ENCODE measurements at regions not wholly inside any gene's neighbourhood (a gene's known extent, or its start where the extent isn't known, plus 50 kb on each side); places are given as distances from the start of the nearest gene placed in this dataset.

DNA sequence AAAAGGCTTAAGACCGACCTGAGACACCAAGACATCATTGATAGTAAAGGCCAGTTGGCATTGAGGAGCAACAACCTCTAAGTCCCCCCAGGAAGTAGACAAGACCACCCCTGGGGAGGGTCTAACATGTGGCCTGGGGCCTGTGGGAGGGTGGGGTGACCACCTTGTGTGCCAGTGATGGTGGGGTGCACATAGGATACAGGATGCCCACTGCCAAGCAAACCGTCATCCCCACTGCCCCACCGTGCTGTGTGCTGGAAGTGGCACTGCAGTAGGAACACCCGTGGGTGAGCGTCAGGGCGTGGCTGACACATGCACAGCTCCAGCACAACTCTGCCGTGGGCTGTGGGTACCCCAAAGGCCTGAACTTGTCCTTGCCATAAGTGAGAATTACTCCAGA, 84.3 kb upstream of the LGALSL start:
- no peak for DNase-seq (ENCODE audit: low read depth in 2 of 2)

GRCh38 chr2:64371727-64372126, 82.2 kb upstream of the LGALSL start:
- no peak for DNase-seq (ENCODE audit: low read depth in 2 of 2)

GRCh38 chr2:64374686-64375085, 79.3 kb upstream of the LGALSL start:
- DNase-seq (ENCODE audit: low read depth in 2 of 2), result no peak

GRCh38 chr2:64376926-64377325, 77.0 kb upstream of the LGALSL start:
- DNase-seq (ENCODE audit: low read depth in 2 of 2), result no peak

- DNase-seq (ENCODE audit: low read depth in 2 of 2), result no peak
Measured at GRCh38 chr2:64379186-64379585, 74.8 kb upstream of the LGALSL start.

DNA sequence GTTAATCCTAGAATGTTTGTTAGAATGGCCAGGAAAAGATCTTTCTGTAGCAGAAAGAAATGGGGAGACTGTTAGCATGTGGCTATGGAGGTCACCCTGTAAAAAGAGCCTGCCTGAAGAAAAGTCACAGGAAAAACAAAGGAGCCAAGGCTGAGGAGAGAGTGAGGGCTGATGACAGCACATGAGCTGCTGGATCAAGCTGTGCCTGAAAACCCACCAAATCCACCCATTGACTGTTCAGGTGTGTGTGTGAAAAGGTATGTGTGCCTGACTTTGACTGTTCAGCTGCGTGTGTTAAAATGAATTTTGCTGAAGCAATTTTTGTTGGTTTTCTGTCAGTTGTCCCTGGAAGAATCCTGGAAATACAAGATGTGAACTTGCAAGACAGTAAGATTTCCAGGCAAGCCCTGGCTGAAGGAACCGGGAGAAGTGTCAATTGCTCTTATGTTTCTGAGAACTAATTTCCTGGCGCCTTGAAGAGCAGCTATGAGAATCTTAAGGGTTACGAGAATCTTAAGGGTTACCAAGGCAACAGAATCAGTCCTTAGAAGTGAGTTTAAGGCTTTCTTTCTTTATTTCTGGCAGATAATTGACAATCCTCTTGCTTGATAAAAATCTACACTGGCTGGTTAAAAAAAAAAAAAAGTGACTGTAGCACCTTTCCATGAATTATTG, 73.0 kb upstream of the LGALSL start:
- no peak for DNase-seq (ENCODE audit: low read depth in 2 of 2)

GRCh38 chr2:64383016-64383591, 70.9 kb upstream of the LGALSL start:
- DNase-seq (ENCODE audit: low read depth in 2 of 2), result no peak

GRCh38 chr2:64383881-64384280, 70.1 kb upstream of the LGALSL start:
- DNase-seq (ENCODE audit: low read depth in 2 of 2), result no peak

- no peak for DNase-seq (ENCODE audit: low read depth in 2 of 2)
Measured at GRCh38 chr2:64386676-64387075, 67.3 kb upstream of the LGALSL start.

DNA sequence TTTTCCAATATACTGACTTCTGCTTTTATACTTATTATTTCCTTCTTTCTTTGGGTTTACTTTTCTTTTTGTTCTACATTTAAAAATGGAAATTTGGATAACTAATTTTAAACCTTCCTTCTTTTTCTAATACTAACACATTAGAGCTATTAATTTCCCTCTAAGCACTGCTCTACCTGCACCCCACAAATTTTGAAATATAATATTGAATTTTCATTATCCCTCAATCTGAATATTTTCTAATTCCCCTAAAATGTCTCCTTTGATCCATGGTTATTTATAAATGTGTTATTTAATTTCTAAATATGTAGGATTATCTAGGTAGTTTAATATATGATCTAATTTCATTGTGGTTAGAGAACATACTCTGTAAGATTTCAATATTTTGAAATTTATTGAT, 63.4 kb upstream of the LGALSL start:
- no peak for DNase-seq (ENCODE audit: low read depth in 2 of 2)

GRCh38 chr2:64391424-64391823, 62.5 kb upstream of the LGALSL start:
- no peak for DNase-seq (ENCODE audit: low read depth in 2 of 2)

DNA sequence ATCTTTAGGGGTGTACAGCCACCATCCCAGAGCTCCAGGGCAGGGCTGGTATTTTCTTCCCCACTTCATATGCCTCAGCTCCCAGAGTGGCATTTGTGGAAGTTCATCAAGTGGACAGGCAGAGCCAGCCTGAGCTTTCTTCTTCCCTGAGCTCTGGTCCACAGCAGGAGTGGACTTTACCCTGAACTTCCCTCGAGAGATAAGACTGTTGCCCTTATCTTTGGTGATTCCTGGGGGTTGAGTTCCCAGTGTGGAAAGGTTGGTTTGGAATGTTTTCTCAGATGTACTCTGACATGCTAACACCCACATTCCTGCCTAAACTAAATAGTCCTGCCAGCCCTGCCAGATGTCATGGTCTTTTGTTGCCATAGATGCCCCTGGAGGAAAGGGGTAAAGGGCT, 62.0 kb upstream of the LGALSL start:
- DNase-seq (ENCODE audit: low read depth in 2 of 2), result no peak

DNA sequence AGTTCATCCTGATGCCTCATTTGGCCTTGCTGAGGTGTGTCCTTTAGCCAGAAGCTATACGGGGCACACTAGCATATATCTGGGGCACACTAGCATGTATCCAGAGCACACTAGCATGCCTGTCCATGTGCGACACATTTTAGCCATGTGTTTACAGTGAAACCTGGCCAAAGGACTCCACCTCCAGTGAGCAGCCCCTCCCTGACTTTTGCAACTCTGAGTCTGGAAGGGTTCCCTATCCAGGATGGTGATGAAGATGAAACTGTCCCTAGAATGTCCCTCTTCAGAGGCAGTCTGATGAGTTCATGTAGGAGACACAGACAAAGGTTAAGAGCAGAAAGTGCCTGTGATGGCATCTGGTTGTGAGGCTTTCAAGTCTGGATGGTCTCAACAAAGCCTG, 61.4 kb upstream of the LGALSL start:
- no peak for DNase-seq (ENCODE audit: low read depth in 2 of 2)

- no peak for DNase-seq (ENCODE audit: low read depth in 2 of 2)
Measured at GRCh38 chr2:64393383-64394010, 60.5 kb upstream of the LGALSL start.

GRCh38 chr2:64394153-64394552, 59.8 kb upstream of the LGALSL start:
- no peak for DNase-seq (ENCODE audit: low read depth in 2 of 2)

GRCh38 chr2:64396001-64396400, 58.0 kb upstream of the LGALSL start:
- no peak for DNase-seq (ENCODE audit: low read depth in 2 of 2)

DNA sequence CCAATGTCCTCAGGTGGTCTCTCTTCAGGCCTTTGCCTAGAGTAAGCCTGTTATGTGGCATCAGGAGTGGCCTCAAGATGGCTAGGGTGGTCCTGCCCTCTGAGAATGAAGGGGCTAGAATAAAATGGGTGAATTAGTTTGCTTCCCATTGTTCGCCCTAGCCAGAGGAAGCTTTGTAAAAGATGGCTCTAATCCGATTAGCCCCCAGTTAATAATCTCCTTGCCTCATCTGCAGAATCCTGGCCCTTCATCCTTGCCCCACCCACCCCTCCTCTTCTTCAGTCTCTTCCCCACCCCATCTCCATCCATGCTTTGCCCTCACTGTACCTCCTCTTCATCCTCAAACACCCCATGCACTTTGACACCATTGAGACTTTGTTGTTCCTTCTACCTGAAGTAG, 57.4 kb upstream of the LGALSL start:
- no peak for DNase-seq (ENCODE audit: low read depth in 2 of 2)

GRCh38 chr2:64398516-64399129, 55.3 kb upstream of the LGALSL start:
- DNase-seq (ENCODE audit: low read depth in 2 of 2), result no peak

- DNase-seq (ENCODE audit: low read depth in 2 of 2), result no peak
Measured at GRCh38 chr2:64399521-64399920, 54.4 kb upstream of the LGALSL start.

GRCh38 chr2:64400105-64400728, 53.7 kb upstream of the LGALSL start:
- no peak for DNase-seq (ENCODE audit: low read depth in 2 of 2)

GRCh38 chr2:64400733-64401528, 53.0 kb upstream of the LGALSL start:
- no peak for DNase-seq (ENCODE audit: low read depth in 2 of 2)

DNA sequence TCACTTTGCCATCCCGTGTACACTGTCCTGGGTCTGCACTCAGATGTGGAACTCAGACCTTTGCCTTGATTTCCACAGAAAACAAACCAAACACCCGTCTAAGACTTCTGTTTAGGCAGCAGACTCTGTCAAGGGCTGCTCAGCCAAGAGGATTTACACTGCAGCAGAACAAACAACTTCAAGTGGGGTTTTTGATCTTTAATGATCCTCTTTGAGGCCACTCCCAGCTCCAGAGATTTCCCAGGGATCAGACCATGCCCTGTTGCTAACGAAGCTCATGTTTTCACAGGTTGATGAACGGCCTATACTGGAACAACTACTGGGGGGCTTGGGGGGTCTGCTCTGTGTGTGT, 52.5 kb upstream of the LGALSL start:
- DNase-seq (ENCODE audit: low read depth in 2 of 2), result no peak
